ENCODE measurements at regions not wholly inside any gene's neighbourhood (a gene's known extent, or its start where the extent isn't known, plus 50 kb on each side); places are given as distances from the start of the nearest gene placed in this dataset.

DNA sequence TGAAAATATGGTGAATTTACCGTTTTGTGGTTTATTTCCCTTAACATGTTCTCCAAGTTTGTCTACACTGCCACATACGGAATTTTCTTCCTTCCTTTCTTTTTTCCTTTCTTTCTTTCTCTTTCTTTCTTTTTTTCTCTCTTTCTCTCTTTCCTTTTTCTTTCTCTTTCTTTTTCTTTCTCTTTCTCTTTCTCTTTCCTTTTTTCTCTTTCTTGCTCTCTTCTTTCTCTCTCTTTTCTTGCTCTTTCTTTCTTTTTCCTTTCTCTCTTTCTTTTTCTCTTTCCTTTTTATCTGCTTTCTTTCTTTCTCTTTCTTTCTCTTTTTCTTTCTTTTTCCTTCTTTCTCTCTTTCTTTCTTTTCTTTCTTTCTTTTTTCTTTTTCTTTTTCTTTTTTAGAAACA lies 1962.3 kb upstream of the PCDH20 start:
- Histone ChIP-seq H3K9ac (ENCODE audit: low read length) (no peak overlapping the region), H3K4me2 (ENCODE audit: low read depth, low read length) (no peak overlapping the region), H4K20me1 (ENCODE audit: insufficient read depth, low read length) (no peaks in the 10 kb centered on the region), H3K27ac (ENCODE audit: low read length) (no peak overlapping the region), H3K36me3 (replicated peaks; ENCODE audit: insufficient read depth, low read length) (no peaks in the 10 kb centered on the region), H3K4me3 (ENCODE audit: low read length) (no peak overlapping the region), H2AFZ (ENCODE audit: low read length) (no peak overlapping the region), H3K4me1 (ENCODE audit: low read length) (no peaks in the 10 kb centered on the region), H3K27me3 (replicated peaks; ENCODE audit: insufficient read depth, low read length) (no peaks in the 10 kb centered on the region), H3K79me2 (ENCODE audit: low read length) (no peaks in the 10 kb centered on the region), H3K9me2 (replicated peaks; ENCODE audit: insufficient read depth, low read length) (no peaks in the 10 kb centered on the region), H3K9me3 (replicated peaks; ENCODE audit: insufficient read depth, low read length) (no peaks in the 10 kb centered on the region), H3F3A (ENCODE audit: insufficient read depth, low read length) (no peaks in the 10 kb centered on the region)
- TF ChIP-seq EZH2phosphoT487 (IDR thresholded peaks at IDR 0.05; ENCODE audit: low read length), result no peak
- DNase-seq, result no peak

DNA sequence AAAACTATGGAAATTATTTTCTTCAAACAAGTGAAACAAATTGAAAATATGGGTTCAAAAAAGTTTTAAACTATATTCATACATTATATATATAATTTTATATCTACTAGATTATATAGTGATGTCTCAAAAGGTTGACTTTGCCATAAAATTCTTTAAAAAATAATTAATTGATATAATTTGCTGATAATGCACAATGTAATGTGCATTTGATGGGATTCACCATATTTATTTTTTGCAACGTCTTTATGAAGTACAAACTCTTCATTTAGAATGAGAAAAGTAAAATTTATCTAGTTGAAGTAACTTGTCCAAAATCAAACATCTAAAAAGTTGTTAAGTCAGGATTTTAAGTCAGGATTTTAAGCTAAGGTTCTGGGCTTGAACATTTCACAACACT lies 1954.5 kb upstream of the PCDH20 start:
- Histone ChIP-seq H3K4me2 (ENCODE audit: low read depth, low read length) (no peak overlapping the region), H4K20me1 (ENCODE audit: insufficient read depth, low read length) (no peaks in the 10 kb centered on the region), H3K27ac (ENCODE audit: low read length) (no peak overlapping the region), H3K4me3 (ENCODE audit: low read length) (no peak overlapping the region), H3K36me3 (replicated peaks; ENCODE audit: insufficient read depth, low read length) (no peaks in the 10 kb centered on the region), H3F3A (ENCODE audit: insufficient read depth, low read length) (no peaks in the 10 kb centered on the region), H3K9me2 (replicated peaks; ENCODE audit: insufficient read depth, low read length) (no peaks in the 10 kb centered on the region), H3K9me3 (replicated peaks; ENCODE audit: insufficient read depth, low read length) (no peaks in the 10 kb centered on the region), H3K27me3 (replicated peaks; ENCODE audit: insufficient read depth, low read length) (no peaks in the 10 kb centered on the region), H3K79me2 (ENCODE audit: low read length) (no peaks in the 10 kb centered on the region), H3K4me1 (ENCODE audit: low read length) (no peaks in the 10 kb centered on the region), H2AFZ (ENCODE audit: low read length) (no peak overlapping the region), H3K9ac (ENCODE audit: low read length) (no peak overlapping the region)
- TF ChIP-seq EZH2 (optimal IDR thresholded peaks at IDR 0.05; ENCODE audit: low read depth, low read length) (no peak), EZH2phosphoT487 (IDR thresholded peaks at IDR 0.05; ENCODE audit: low read length) (no peak)
- TF ChIP-seq, protein P1, sequence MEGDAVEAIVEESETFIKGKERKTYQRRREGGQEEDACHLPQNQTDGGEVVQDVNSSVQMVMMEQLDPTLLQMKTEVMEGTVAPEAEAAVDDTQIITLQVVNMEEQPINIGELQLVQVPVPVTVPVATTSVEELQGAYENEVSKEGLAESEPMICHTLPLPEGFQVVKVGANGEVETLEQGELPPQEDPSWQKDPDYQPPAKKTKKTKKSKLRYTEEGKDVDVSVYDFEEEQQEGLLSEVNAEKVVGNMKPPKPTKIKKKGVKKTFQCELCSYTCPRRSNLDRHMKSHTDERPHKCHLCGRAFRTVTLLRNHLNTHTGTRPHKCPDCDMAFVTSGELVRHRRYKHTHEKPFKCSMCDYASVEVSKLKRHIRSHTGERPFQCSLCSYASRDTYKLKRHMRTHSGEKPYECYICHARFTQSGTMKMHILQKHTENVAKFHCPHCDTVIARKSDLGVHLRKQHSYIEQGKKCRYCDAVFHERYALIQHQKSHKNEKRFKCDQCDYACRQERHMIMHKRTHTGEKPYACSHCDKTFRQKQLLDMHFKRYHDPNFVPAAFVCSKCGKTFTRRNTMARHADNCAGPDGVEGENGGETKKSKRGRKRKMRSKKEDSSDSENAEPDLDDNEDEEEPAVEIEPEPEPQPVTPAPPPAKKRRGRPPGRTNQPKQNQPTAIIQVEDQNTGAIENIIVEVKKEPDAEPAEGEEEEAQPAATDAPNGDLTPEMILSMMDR (IDR thresholded peaks at IDR 0.05; ENCODE audit: low read length), result no peak
- DNase-seq, result no peak

DNA sequence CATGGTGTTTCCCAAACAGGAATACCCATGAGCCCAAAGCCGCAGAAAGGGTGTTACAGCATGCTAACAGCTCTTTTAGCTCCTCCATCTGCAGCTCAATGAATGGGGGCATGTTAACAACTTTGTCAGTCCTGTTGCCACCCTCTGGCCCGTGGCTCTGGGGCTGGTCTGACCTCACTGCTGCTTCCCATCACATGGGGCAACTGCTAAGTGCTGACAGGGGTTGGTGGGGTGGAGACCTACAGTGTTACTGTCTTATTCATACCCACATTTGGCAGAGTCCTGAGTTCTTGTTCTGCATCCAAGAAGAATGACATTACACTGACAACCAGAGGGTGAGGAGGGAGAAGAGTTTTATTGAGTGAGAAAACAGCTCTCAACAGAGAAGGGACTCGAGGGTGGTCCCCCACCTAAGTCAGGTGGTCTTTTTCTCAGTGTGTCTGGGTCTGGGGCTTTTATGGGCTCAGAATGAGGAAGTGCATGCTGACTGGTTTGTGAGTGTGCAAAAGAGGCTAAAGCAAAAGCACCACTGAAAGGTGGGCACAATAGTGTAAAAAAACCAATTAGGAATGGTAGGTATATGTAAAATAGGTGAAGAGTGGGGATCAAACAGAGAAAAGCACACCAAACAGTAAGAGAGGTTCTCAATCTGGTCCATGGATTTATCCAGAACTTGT lies 1952.0 kb upstream of the PCDH20 start:
- Histone ChIP-seq H3K79me2 (ENCODE audit: low read length) (no peaks in the 10 kb centered on the region), H3K9ac (ENCODE audit: low read length) (no peak overlapping the region), H3K4me3 (ENCODE audit: low read length) (no peak overlapping the region), H3K36me3 (replicated peaks; ENCODE audit: insufficient read depth, low read length) (no peaks in the 10 kb centered on the region), H3F3A (ENCODE audit: insufficient read depth, low read length) (no peaks in the 10 kb centered on the region), H3K4me2 (ENCODE audit: low read depth, low read length) (no peak overlapping the region), H3K27me3 (replicated peaks; ENCODE audit: insufficient read depth, low read length) (no peaks in the 10 kb centered on the region), H3K4me1 (ENCODE audit: low read length) (no peaks in the 10 kb centered on the region), H3K9me2 (replicated peaks; ENCODE audit: insufficient read depth, low read length) (no peaks in the 10 kb centered on the region), H2AFZ (ENCODE audit: low read length) (no peak overlapping the region), H3K9me3 (replicated peaks; ENCODE audit: insufficient read depth, low read length) (no peaks in the 10 kb centered on the region), H4K20me1 (ENCODE audit: insufficient read depth, low read length) (no peaks in the 10 kb centered on the region), H3K27ac (ENCODE audit: low read length) (no peak overlapping the region)
- TF ChIP-seq EZH2 (optimal IDR thresholded peaks at IDR 0.05; ENCODE audit: low read depth, low read length) (no peak), EZH2phosphoT487 (IDR thresholded peaks at IDR 0.05; ENCODE audit: low read length) (no peak)
- TF ChIP-seq, protein P1 (IDR thresholded peaks at IDR 0.05; ENCODE audit: low read length), result no peak
- DNase-seq, result no peak

DNA sequence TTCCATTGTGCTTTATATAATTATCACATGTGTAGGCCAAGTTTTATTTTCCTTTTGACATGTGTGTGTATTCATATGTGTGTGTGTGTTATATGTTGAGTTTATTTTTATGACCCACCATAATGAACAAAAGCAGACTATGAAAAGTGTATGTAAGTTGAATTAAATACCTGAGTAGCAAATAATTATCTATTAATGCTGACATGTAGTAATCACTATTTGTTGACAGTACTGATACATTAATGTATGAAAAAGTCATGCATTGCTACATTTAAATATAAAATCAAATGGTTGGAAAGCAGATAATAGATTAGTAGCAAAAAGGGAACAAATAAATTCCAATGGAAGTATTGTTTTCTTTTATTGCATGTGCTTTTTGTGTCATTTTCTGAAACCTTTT lies 1948.5 kb upstream of the PCDH20 start:
- Histone ChIP-seq H3K9ac (ENCODE audit: low read length) (no peak overlapping the region), H3K27me3 (replicated peaks; ENCODE audit: insufficient read depth, low read length) (no peaks in the 10 kb centered on the region)

More for the DNA sequence above, 1948.5 kb upstream of the PCDH20 start:
- Histone ChIP-seq H2AFZ (ENCODE audit: low read length) (no peak overlapping the region), H3K4me3 (ENCODE audit: low read length) (no peak overlapping the region), H3F3A (ENCODE audit: insufficient read depth, low read length) (no peaks in the 10 kb centered on the region), H3K27ac (ENCODE audit: low read length) (no peak overlapping the region), H3K4me2 (ENCODE audit: low read depth, low read length) (no peak overlapping the region), H3K79me2 (ENCODE audit: low read length) (no peaks in the 10 kb centered on the region), H3K9me2 (replicated peaks; ENCODE audit: insufficient read depth, low read length) (no peaks in the 10 kb centered on the region), H3K9me3 (replicated peaks; ENCODE audit: insufficient read depth, low read length) (no peaks in the 10 kb centered on the region), H4K20me1 (ENCODE audit: insufficient read depth, low read length) (no peaks in the 10 kb centered on the region), H3K36me3 (replicated peaks; ENCODE audit: insufficient read depth, low read length) (no peaks in the 10 kb centered on the region), H3K4me1 (ENCODE audit: low read length) (no peaks in the 10 kb centered on the region)
- DNase-seq, result no peak
- TF ChIP-seq EZH2 (optimal IDR thresholded peaks at IDR 0.05; ENCODE audit: low read depth, low read length), result no peak
- TF ChIP-seq, protein P1 (IDR thresholded peaks at IDR 0.05; ENCODE audit: low read length), result no peak
- TF ChIP-seq EZH2phosphoT487 (IDR thresholded peaks at IDR 0.05; ENCODE audit: low read length), result no peak

All from MM.1S (cell line).